ENCODE measurements at regions not wholly inside any gene's neighbourhood (a gene's known extent, or its start where the extent isn't known, plus 50 kb on each side); places are given as distances from the start of the nearest gene placed in this dataset.
A peak's percentile ranks its signal among the peaks of the same experiment; 100 is the strongest.

DNA sequence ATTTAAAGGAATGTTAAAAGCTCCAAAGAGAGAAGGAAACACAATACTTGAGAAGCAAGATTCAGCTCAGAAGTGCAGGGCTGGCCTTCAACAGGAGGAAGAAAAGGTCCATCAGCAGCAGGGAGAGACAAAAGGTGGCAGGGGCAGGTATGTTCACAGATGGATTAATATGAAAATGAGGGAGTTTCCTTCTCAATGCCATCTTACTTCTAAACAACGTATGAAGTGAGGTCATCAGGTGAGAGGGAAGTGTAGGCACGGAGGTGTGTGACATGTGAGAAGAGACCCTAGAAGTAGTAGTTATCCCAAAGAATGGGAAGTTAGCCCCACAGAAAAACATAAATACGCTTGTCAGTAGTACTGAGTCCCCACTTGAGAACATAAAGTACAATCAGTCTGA, 122.5 kb downstream of the CCER1 start:
- Histone ChIP-seq H3K36me3 (ENCODE audit: control insufficient read depth in 2 of 2, insufficient read depth in 2 of 2, low read length in 1 of 2) (no peaks in the 10 kb centered on the region), H3K4me3 (ENCODE audit: low read depth in 1 of 2, low read length in 2 of 2) (no peak overlapping the region), H3K4me1 (ENCODE audit: control insufficient read depth in 2 of 2, insufficient read depth in 2 of 2, low read length in 1 of 2) (no peaks in the 10 kb centered on the region), H3K9me3 (ENCODE audit: control insufficient read depth in 2 of 2, insufficient read depth in 1 of 2, low read depth in 1 of 2, low read length in 1 of 2) (no peaks in the 10 kb centered on the region), H3K27me3 (ENCODE audit: control insufficient read depth in 1 of 2, insufficient read depth in 2 of 2, low read length in 2 of 2) (no peaks in the 10 kb centered on the region), H3K27ac (ENCODE audit: low read depth in 2 of 2, low read length in 1 of 2) (no peak overlapping the region)
- WGBS, 2 donors: 83 to 85% methylated on average over 3 of the region's 3 CpGs

GRCh38 chr12:90831712-90832111, 123.3 kb downstream of the CCER1 start:
- 58 to 63% methylated on average over 1 of the region's 1 CpG for WGBS, 2 donors
- Histone ChIP-seq H3K4me1 (ENCODE audit: control insufficient read depth in 2 of 2, insufficient read depth in 2 of 2, low read length in 1 of 2) (no peaks in the 10 kb centered on the region), H3K9me3 (ENCODE audit: control insufficient read depth in 2 of 2, insufficient read depth in 1 of 2, low read depth in 1 of 2, low read length in 1 of 2) (no peaks in the 10 kb centered on the region), H3K27me3 (ENCODE audit: control insufficient read depth in 1 of 2, insufficient read depth in 2 of 2, low read length in 2 of 2) (no peaks in the 10 kb centered on the region), H3K4me3 (ENCODE audit: low read depth in 1 of 2, low read length in 2 of 2) (no peak overlapping the region), H3K27ac (ENCODE audit: low read depth in 2 of 2, low read length in 1 of 2) (no peak overlapping the region), H3K36me3 (ENCODE audit: control insufficient read depth in 2 of 2, insufficient read depth in 2 of 2, low read length in 1 of 2) (no peaks in the 10 kb centered on the region)

DNA sequence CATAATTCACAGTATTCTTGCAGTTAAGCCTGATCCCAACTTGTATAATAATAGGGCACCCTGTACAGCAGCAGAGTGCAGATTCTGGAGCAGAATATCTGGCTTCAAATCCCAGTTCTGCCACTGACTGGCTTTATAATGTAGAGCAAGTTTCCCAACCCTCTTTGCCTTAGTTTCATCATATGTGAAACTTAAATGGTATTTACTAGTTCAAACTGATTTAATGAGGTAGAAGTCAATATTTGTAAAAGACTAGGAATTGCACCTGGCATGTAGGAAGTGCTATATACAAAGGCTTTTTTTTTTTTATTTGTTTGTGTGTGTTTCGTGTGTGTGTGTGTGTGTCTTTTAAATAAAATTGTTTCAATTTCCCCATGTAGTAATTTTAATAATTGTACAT, 125.9 kb downstream of the CCER1 start:
- Histone ChIP-seq H3K4me1 (ENCODE audit: control insufficient read depth in 2 of 2, insufficient read depth in 2 of 2, low read length in 1 of 2) (no peaks in the 10 kb centered on the region), H3K27ac (ENCODE audit: low read depth in 2 of 2, low read length in 1 of 2) (no peak overlapping the region), H3K27me3 (ENCODE audit: control insufficient read depth in 1 of 2, insufficient read depth in 2 of 2, low read length in 2 of 2) (no peaks in the 10 kb centered on the region), H3K36me3 (ENCODE audit: control insufficient read depth in 2 of 2, insufficient read depth in 2 of 2, low read length in 1 of 2) (no peaks in the 10 kb centered on the region), H3K9me3 (ENCODE audit: control insufficient read depth in 2 of 2, insufficient read depth in 1 of 2, low read depth in 1 of 2, low read length in 1 of 2) (no peaks in the 10 kb centered on the region), H3K4me3 (ENCODE audit: low read depth in 1 of 2, low read length in 2 of 2) (no peak overlapping the region)
- WGBS, 2 donors: 0 to 42% methylated on average over 1 of the region's 1 CpG

- WGBS, 2 donors: 51 to 54% methylated on average over 2 of the region's 2 CpGs
- no peaks in the 10 kb centered on the region for H3K9me3 ChIP-seq (ENCODE audit: control insufficient read depth in 2 of 2, insufficient read depth in 1 of 2, low read depth in 1 of 2, low read length in 1 of 2)
- H3K27ac ChIP-seq (ENCODE audit: low read depth in 2 of 2, low read length in 1 of 2): no peak overlapping the region
- H3K36me3 ChIP-seq (ENCODE audit: control insufficient read depth in 2 of 2, insufficient read depth in 2 of 2, low read length in 1 of 2): no peaks in the 10 kb centered on the region
- H3K27me3 ChIP-seq (ENCODE audit: control insufficient read depth in 1 of 2, insufficient read depth in 2 of 2, low read length in 2 of 2): no peaks in the 10 kb centered on the region
- no peak overlapping the region for H3K4me3 ChIP-seq (ENCODE audit: low read depth in 1 of 2, low read length in 2 of 2)
- H3K4me1 ChIP-seq (ENCODE audit: control insufficient read depth in 2 of 2, insufficient read depth in 2 of 2, low read length in 1 of 2): no peaks in the 10 kb centered on the region
Measured at GRCh38 chr12:90828621-90829020, 126.4 kb downstream of the CCER1 start.

GRCh38 chr12:90827567-90827966, 127.4 kb downstream of the CCER1 start:
- Histone ChIP-seq H3K4me1 (ENCODE audit: control insufficient read depth in 2 of 2, insufficient read depth in 2 of 2, low read length in 1 of 2) (no peaks in the 10 kb centered on the region), H3K36me3 (ENCODE audit: control insufficient read depth in 2 of 2, insufficient read depth in 2 of 2, low read length in 1 of 2) (no peaks in the 10 kb centered on the region), H3K27ac (ENCODE audit: low read depth in 2 of 2, low read length in 1 of 2) (no peak overlapping the region), H3K27me3 (ENCODE audit: control insufficient read depth in 1 of 2, insufficient read depth in 2 of 2, low read length in 2 of 2) (no peaks in the 10 kb centered on the region), H3K4me3 (ENCODE audit: low read depth in 1 of 2, low read length in 2 of 2) (no peak overlapping the region), H3K9me3 (ENCODE audit: control insufficient read depth in 2 of 2, insufficient read depth in 1 of 2, low read depth in 1 of 2, low read length in 1 of 2) (no peaks in the 10 kb centered on the region)

DNA sequence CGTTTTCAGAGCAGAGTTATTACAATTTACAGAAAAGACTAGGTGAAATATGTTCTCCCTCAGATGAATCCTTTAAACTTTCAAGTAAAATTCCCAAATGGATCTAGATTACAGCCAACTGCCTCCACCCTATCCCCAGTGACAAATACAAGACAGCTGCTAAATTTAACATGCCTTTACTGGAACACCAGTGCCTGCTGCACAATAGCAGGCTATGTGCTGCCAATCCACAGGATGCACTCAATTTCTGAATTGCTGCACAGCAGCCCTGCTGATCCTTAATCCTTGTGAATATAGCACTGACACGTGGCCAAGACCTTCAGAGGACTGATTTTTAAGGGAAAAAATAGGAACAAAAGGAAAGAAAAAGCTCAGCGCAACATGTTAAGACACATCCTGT, 128.9 kb downstream of the CCER1 start:
- Histone ChIP-seq H3K36me3 (ENCODE audit: control insufficient read depth in 2 of 2, insufficient read depth in 2 of 2, low read length in 1 of 2) (no peaks in the 10 kb centered on the region), H3K4me1 (ENCODE audit: control insufficient read depth in 2 of 2, insufficient read depth in 2 of 2, low read length in 1 of 2) (no peaks in the 10 kb centered on the region), H3K4me3 (ENCODE audit: low read depth in 1 of 2, low read length in 2 of 2) (no peak overlapping the region), H3K27ac (ENCODE audit: low read depth in 2 of 2, low read length in 1 of 2) (no peak overlapping the region), H3K9me3 (ENCODE audit: control insufficient read depth in 2 of 2, insufficient read depth in 1 of 2, low read depth in 1 of 2, low read length in 1 of 2) (no peaks in the 10 kb centered on the region), H3K27me3 (ENCODE audit: control insufficient read depth in 1 of 2, insufficient read depth in 2 of 2, low read length in 2 of 2) (no peaks in the 10 kb centered on the region)
- 63 to 78% methylated on average over 3 of the region's 3 CpGs for WGBS, 2 donors

GRCh38 chr12:90823859-90824258, 131.1 kb downstream of the CCER1 start:
- Histone ChIP-seq H3K27me3 (ENCODE audit: control insufficient read depth in 1 of 2, insufficient read depth in 2 of 2, low read length in 2 of 2) (no peaks in the 10 kb centered on the region), H3K4me1 (ENCODE audit: control insufficient read depth in 2 of 2, insufficient read depth in 2 of 2, low read length in 1 of 2) (no peaks in the 10 kb centered on the region), H3K4me3 (ENCODE audit: low read depth in 1 of 2, low read length in 2 of 2) (no peak overlapping the region), H3K27ac (ENCODE audit: low read depth in 2 of 2, low read length in 1 of 2) (no peak overlapping the region), H3K36me3 (ENCODE audit: control insufficient read depth in 2 of 2, insufficient read depth in 2 of 2, low read length in 1 of 2) (no peaks in the 10 kb centered on the region), H3K9me3 (ENCODE audit: control insufficient read depth in 2 of 2, insufficient read depth in 1 of 2, low read depth in 1 of 2, low read length in 1 of 2) (no peaks in the 10 kb centered on the region)
- WGBS, 2 donors: 96% methylated on average over 32 of the region's 32 CpGs

GRCh38 chr12:90819709-90820108, 135.3 kb downstream of the CCER1 start:
- no peaks in the 10 kb centered on the region for H3K27me3 ChIP-seq (ENCODE audit: control insufficient read depth in 1 of 2, insufficient read depth in 2 of 2, low read length in 2 of 2)
- no peak overlapping the region for H3K4me3 ChIP-seq (ENCODE audit: low read depth in 1 of 2, low read length in 2 of 2)
- no peaks in the 10 kb centered on the region for H3K36me3 ChIP-seq (ENCODE audit: control insufficient read depth in 2 of 2, insufficient read depth in 2 of 2, low read length in 1 of 2)
- no peaks in the 10 kb centered on the region for H3K9me3 ChIP-seq (ENCODE audit: control insufficient read depth in 2 of 2, insufficient read depth in 1 of 2, low read depth in 1 of 2, low read length in 1 of 2)
- H3K27ac ChIP-seq (ENCODE audit: low read depth in 2 of 2, low read length in 1 of 2): no peak overlapping the region
- no peaks in the 10 kb centered on the region for H3K4me1 ChIP-seq (ENCODE audit: control insufficient read depth in 2 of 2, insufficient read depth in 2 of 2, low read length in 1 of 2)

- Histone ChIP-seq H3K36me3 (ENCODE audit: control insufficient read depth in 2 of 2, insufficient read depth in 2 of 2, low read length in 1 of 2) (no peaks in the 10 kb centered on the region), H3K9me3 (ENCODE audit: control insufficient read depth in 2 of 2, insufficient read depth in 1 of 2, low read depth in 1 of 2, low read length in 1 of 2) (no peaks in the 10 kb centered on the region), H3K4me3 (ENCODE audit: low read depth in 1 of 2, low read length in 2 of 2) (no peak overlapping the region), H3K27me3 (ENCODE audit: control insufficient read depth in 1 of 2, insufficient read depth in 2 of 2, low read length in 2 of 2) (no peaks in the 10 kb centered on the region), H3K27ac (ENCODE audit: low read depth in 2 of 2, low read length in 1 of 2) (peak overlapping the region in 1 of 2 donors; percentile 47), H3K4me1 (ENCODE audit: control insufficient read depth in 2 of 2, insufficient read depth in 2 of 2, low read length in 1 of 2) (no peaks in the 10 kb centered on the region)
- WGBS, 2 donors: 54 to 60% methylated on average over 3 of the region's 3 CpGs
Measured at GRCh38 chr12:90816353-90817089, 138.5 kb downstream of the CCER1 start.

DNA sequence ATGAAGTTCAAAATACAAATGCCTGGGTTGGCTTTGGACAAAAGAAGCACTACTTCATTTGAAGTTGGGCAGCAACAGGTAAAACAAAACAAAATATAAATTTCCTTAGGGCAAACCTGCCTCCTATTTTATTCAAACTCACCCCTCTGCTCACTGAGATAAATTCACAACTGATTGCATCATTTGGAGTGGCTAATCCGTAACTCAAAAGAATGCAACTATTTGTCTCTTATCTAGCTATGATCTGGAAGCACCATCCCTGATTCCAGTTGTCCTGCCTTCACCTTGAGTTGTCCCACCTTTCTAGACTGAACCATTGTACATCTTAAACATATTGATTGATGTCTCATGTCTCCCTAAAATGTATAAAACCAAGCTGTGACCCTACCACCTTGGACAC, 145.0 kb downstream of the CCER1 start:
- Histone ChIP-seq H3K27me3 (ENCODE audit: control insufficient read depth in 1 of 2, insufficient read depth in 2 of 2, low read length in 2 of 2) (no peaks in the 10 kb centered on the region), H3K9me3 (ENCODE audit: control insufficient read depth in 2 of 2, insufficient read depth in 1 of 2, low read depth in 1 of 2, low read length in 1 of 2) (no peaks in the 10 kb centered on the region), H3K4me3 (ENCODE audit: low read depth in 1 of 2, low read length in 2 of 2) (no peak overlapping the region), H3K36me3 (ENCODE audit: control insufficient read depth in 2 of 2, insufficient read depth in 2 of 2, low read length in 1 of 2) (no peaks in the 10 kb centered on the region), H3K27ac (ENCODE audit: low read depth in 2 of 2, low read length in 1 of 2) (no peak overlapping the region), H3K4me1 (ENCODE audit: control insufficient read depth in 2 of 2, insufficient read depth in 2 of 2, low read length in 1 of 2) (no peaks in the 10 kb centered on the region)
- WGBS, 2 donors: 62 to 64% methylated on average over 1 of the region's 1 CpG
